HUES6 (cell line): ENCODE measurements at regions not wholly inside any gene's neighbourhood (a gene's known extent, or its start where the extent isn't known, plus 50 kb on each side); places are given as distances from the start of the nearest gene placed in this dataset.

Experiments used
- H3K27ac ChIP-seq: 2 replicates; pipeline ENCODE4 v1.7.0; 2013; ENCODE audit warnings: low read depth, mild to moderate bottlenecking, low read length, inconsistent platforms
- H3K27me3 ChIP-seq: 2 replicates; pipeline ENCODE4 v1.6.1; 2013; ENCODE audit warnings: low read length; ENCODE audit not compliant: control insufficient read depth, insufficient read depth
- H3K36me3 ChIP-seq: 2 replicates; pipeline ENCODE4 v1.6.1; 2013; ENCODE audit warnings: low read length; ENCODE audit not compliant: control insufficient read depth, insufficient read depth
- H3K4me1 ChIP-seq: 2 replicates; pipeline ENCODE4 v1.6.1; 2013; ENCODE audit warnings: low read length; ENCODE audit not compliant: control insufficient read depth, insufficient read depth
- H3K4me3 ChIP-seq: 2 replicates; pipeline ENCODE4 v1.5.1; 2013; ENCODE audit warnings: low read depth, low read length
- H3K9ac ChIP-seq: one replicate; pipeline ENCODE4 v1.6.1; 2013; ENCODE audit warnings: mild to moderate bottlenecking, low read length
- H3K9me3 ChIP-seq: 2 replicates; pipeline ENCODE4 v1.6.1; 2013; ENCODE audit warnings: low read depth, low read length; ENCODE audit not compliant: control insufficient read depth, insufficient read depth

GRCh38 chr16:51382211-51382610 lies 231.1 kb upstream of the SALL1 start:
- Histone ChIP-seq H3K27me3 (no peaks in the 10 kb centered on the region), H3K9ac (no peak overlapping the region), H3K4me3 (no peak overlapping the region), H3K36me3 (no peaks in the 10 kb centered on the region), H3K9me3 (0 out of 2 replicates have a peak, but pooled peaks cover 4% of the 10 kb centered on the region), H3K27ac (no peak overlapping the region), H3K4me1 (peaks cover 22% of the 10 kb centered on the region)

- no peak overlapping the region for H3K27ac ChIP-seq
- H3K4me1 ChIP-seq = no peaks in the 10 kb centered on the region
- no peak overlapping the region for H3K9ac ChIP-seq
- H3K9me3 ChIP-seq = no peaks in the 10 kb centered on the region
- H3K36me3 ChIP-seq = no peaks in the 10 kb centered on the region
- no peaks in the 10 kb centered on the region for H3K27me3 ChIP-seq
- no peak overlapping the region for H3K4me3 ChIP-seq
These were observed 225.0 kb upstream of the SALL1 start for GRCh38 chr16:51376080-51376479.

- no peak overlapping the region for H3K9ac ChIP-seq
- no peaks in the 10 kb centered on the region for H3K4me1 ChIP-seq
- H3K36me3 ChIP-seq = no peaks in the 10 kb centered on the region
- H3K4me3 ChIP-seq = no peak overlapping the region
- no peaks in the 10 kb centered on the region; the same call in 1 of the 2 replicates for H3K9me3 ChIP-seq
- no peak overlapping the region for H3K27ac ChIP-seq
- H3K27me3 ChIP-seq = no peaks in the 10 kb centered on the region
These were observed 223.7 kb upstream of the SALL1 start for GRCh38 chr16:51374790-51375189.

GRCh38 chr16:51374346-51374745 lies 223.3 kb upstream of the SALL1 start:
- Histone ChIP-seq H3K9me3 (no peaks in the 10 kb centered on the region; the same call in 1 of the 2 replicates), H3K4me1 (no peaks in the 10 kb centered on the region), H3K27me3 (no peaks in the 10 kb centered on the region), H3K27ac (no peak overlapping the region), H3K4me3 (no peak overlapping the region), H3K36me3 (no peaks in the 10 kb centered on the region), H3K9ac (no peak overlapping the region)

- H3K4me1 ChIP-seq = no peaks in the 10 kb centered on the region
- H3K4me3 ChIP-seq = no peak overlapping the region
- no peaks in the 10 kb centered on the region; the same call in 1 of the 2 replicates for H3K9me3 ChIP-seq
- H3K9ac ChIP-seq = no peak overlapping the region
- no peaks in the 10 kb centered on the region for H3K27me3 ChIP-seq
- no peaks in the 10 kb centered on the region for H3K36me3 ChIP-seq
- no peak overlapping the region for H3K27ac ChIP-seq
These were observed 214.6 kb upstream of the SALL1 start for GRCh38 chr16:51365715-51366114.

- no peak overlapping the region for H3K27ac ChIP-seq
- H3K36me3 ChIP-seq = no peaks in the 10 kb centered on the region
- H3K4me3 ChIP-seq = no peak overlapping the region
These were observed 208.3 kb upstream of the SALL1 start for GRCh38 chr16:51359141-51359955.

GRCh38 chr16:51357839-51358238 lies 206.8 kb upstream of the SALL1 start:
- H3K27me3 ChIP-seq = no peaks in the 10 kb centered on the region
- H3K9me3 ChIP-seq = no peaks in the 10 kb centered on the region
- no peak overlapping the region for H3K27ac ChIP-seq
- no peak overlapping the region for H3K4me3 ChIP-seq
- H3K9ac ChIP-seq = no peak overlapping the region
- H3K4me1 ChIP-seq = peaks cover 27% of the 10 kb centered on the region
- no peaks in the 10 kb centered on the region for H3K36me3 ChIP-seq

More at GRCh38 chr16:51359141-51359955, 208.3 kb upstream of the SALL1 start:
- Histone ChIP-seq H3K4me1 (peaks cover 27% of the 10 kb centered on the region), H3K27me3 (no peaks in the 10 kb centered on the region), H3K9ac (no peak overlapping the region), H3K9me3 (no peaks in the 10 kb centered on the region)

GRCh38 chr16:51355875-51356274 lies 204.8 kb upstream of the SALL1 start:
- peaks cover 27% of the 10 kb centered on the region for H3K4me1 ChIP-seq
- H3K27ac ChIP-seq = no peak overlapping the region
- H3K9ac ChIP-seq = no peak overlapping the region
- H3K4me3 ChIP-seq = no peak overlapping the region
- H3K9me3 ChIP-seq = no peaks in the 10 kb centered on the region
- H3K36me3 ChIP-seq = no peaks in the 10 kb centered on the region
- no peaks in the 10 kb centered on the region for H3K27me3 ChIP-seq

GRCh38 chr16:51355195-51355594 lies 204.1 kb upstream of the SALL1 start:
- Histone ChIP-seq H3K27me3 (no peaks in the 10 kb centered on the region), H3K36me3 (no peaks in the 10 kb centered on the region), H3K9me3 (no peaks in the 10 kb centered on the region), H3K27ac (no peak overlapping the region), H3K4me3 (no peak overlapping the region), H3K9ac (no peak overlapping the region), H3K4me1 (peaks cover 27% of the 10 kb centered on the region)

- no peaks in the 10 kb centered on the region for H3K27me3 ChIP-seq
- H3K4me1 ChIP-seq = peaks cover 13% of the 10 kb centered on the region
- no peak overlapping the region for H3K9ac ChIP-seq
- H3K4me3 ChIP-seq = no peak overlapping the region
- H3K36me3 ChIP-seq = no peaks in the 10 kb centered on the region
- no peaks in the 10 kb centered on the region for H3K9me3 ChIP-seq
- H3K27ac ChIP-seq = no peak overlapping the region
These were observed 202.0 kb upstream of the SALL1 start for GRCh38 chr16:51353055-51353454.

- H3K4me3 ChIP-seq = no peak overlapping the region
- no peak overlapping the region for H3K27ac ChIP-seq
- H3K9me3 ChIP-seq = no peaks in the 10 kb centered on the region
- 0 out of 2 replicates have a peak, but pooled peaks cover 2% of the 10 kb centered on the region for H3K4me1 ChIP-seq
- no peak overlapping the region for H3K9ac ChIP-seq
- H3K27me3 ChIP-seq = no peaks in the 10 kb centered on the region
- H3K36me3 ChIP-seq = no peaks in the 10 kb centered on the region
These were observed 198.6 kb upstream of the SALL1 start for GRCh38 chr16:51349626-51350025.
